ENCODE measurements at regions not wholly inside any gene's neighbourhood (a gene's known extent, or its start where the extent isn't known, plus 50 kb on each side); places are given as distances from the start of the nearest gene placed in this dataset.
"Not testable (repeated sequence)": the region's sequence is repeated elsewhere in the genome, so short reads cannot be mapped to it uniquely, and the experiment has no call there.

DNA sequence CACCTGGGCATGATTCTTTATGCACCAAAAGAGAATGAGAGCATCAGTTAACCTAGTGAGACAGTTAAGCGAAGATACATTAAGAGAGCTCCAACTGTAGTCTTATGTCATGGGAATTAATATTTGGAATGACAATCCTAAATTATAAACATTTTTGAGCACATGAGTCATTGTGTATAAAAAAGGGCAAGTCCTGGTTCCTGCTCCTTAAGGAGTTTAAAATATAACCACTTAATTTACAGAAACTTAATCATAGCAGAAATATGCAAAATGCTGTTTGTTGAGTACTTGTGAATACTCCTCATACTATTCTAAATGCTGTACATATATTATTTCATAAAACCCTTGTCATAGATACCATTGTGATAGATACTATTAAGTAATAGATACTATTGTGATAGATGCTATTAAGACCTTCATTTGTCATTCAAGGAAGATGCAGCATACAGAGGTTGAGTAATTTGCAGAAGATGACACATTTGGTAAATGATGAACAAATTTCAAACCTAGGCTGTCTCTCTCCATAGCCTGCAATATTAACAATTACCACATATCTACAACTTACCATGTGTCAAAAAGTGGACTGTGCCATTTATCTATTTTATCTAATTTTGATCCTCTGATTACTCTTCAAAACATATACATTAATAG, 301.0 kb downstream of the TBC1D4 start:
- TF ChIP-seq, protein P1, sequence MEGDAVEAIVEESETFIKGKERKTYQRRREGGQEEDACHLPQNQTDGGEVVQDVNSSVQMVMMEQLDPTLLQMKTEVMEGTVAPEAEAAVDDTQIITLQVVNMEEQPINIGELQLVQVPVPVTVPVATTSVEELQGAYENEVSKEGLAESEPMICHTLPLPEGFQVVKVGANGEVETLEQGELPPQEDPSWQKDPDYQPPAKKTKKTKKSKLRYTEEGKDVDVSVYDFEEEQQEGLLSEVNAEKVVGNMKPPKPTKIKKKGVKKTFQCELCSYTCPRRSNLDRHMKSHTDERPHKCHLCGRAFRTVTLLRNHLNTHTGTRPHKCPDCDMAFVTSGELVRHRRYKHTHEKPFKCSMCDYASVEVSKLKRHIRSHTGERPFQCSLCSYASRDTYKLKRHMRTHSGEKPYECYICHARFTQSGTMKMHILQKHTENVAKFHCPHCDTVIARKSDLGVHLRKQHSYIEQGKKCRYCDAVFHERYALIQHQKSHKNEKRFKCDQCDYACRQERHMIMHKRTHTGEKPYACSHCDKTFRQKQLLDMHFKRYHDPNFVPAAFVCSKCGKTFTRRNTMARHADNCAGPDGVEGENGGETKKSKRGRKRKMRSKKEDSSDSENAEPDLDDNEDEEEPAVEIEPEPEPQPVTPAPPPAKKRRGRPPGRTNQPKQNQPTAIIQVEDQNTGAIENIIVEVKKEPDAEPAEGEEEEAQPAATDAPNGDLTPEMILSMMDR (IDR thresholded peaks at IDR 0.05; ENCODE audit: insufficient read depth, low read length), result no peak
- no peak overlapping the region for H3K4me3 ChIP-seq (ENCODE audit: low read depth, low read length)
- DNase-seq (ENCODE audit: low read depth), result peak; percentile 28

DNA sequence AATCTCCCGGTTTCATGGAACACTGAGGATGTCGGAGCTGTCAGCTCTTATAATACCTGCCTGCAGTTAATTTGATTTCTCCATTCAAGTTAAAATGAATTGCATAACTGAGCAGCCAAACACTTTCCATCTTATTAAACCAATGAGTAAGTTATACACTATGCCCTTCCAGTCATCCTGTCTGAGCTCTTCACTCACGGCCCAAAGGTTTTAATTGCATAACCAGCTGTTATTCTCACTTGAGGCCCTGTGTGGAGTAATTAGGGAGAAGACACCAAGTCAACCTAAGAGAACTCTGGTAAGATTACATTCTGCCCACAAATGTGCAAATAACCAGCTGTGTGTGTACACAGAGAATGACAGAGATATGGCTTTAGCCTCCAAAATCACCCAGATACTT, 303.5 kb downstream of the TBC1D4 start:
- no peak overlapping the region for H3K4me3 ChIP-seq (ENCODE audit: low read depth, low read length)
- TF ChIP-seq, protein P1 (IDR thresholded peaks at IDR 0.05; ENCODE audit: insufficient read depth, low read length), result no peak
- no peak for DNase-seq (ENCODE audit: low read depth)

DNA sequence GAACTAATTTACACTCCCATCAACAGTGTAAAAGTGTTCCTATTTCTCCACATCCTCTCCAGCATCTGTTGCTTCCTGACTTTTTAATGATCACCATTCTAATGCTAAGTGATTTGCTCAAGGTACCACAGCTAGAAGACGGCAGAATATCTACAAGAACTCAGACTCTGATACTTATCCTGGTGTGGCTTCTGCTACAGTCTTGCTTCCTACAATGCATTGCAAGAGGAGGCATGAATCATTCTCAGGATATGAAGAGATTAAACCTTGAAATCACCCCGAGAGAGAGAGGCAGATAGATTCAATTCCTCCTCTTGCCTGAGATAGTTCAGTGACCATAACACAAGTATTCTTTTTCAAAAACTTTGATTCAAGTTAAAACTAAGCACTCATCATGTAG, 306.4 kb downstream of the TBC1D4 start:
- TF ChIP-seq, protein P1 (IDR thresholded peaks at IDR 0.05; ENCODE audit: insufficient read depth, low read length), result no peak
- no peak overlapping the region for H3K4me3 ChIP-seq (ENCODE audit: low read depth, low read length)
- DNase-seq (ENCODE audit: low read depth), result no peak

DNA sequence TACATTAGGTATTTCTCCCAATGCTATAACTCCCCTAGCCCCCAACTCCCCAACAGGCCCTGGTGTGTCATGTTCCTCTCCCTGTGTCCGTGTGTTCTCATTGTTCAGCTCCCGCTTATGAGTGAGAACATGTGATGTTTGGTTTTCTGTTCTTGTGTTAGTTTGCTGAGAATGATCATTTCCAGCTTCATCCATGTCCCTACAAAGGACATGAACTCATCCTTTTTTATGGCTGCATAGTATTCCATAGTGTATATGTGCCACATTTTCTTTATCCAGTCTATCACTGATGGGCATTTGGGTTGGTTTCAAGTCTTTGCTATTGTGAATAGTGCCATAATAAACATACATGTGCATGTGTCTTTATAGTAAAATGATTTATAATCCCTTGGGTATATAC, 306.9 kb downstream of the TBC1D4 start:
- H3K4me3 ChIP-seq (ENCODE audit: low read depth, low read length); DNase-seq (ENCODE audit: low read depth): not testable (repeated sequence)

DNA sequence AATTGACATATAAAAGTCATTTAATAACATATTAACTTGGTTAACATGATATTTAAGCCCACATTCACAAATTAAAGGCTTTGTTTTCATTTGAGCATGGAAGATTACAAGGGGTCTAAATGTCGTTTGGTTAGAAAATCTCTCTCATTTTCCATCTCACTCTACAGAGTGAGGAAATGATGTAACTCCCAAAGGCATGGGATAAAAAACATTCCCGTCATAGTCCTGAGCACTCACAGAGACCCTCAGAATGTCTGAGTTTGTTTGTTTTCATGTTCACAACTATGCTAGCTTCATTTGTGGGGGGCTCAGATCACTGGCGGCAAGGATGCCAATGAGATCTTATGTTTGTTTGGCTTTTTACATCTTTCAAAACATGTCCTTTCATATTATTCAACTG, 307.5 kb downstream of the TBC1D4 start:
- no peak overlapping the region for H3K4me3 ChIP-seq (ENCODE audit: low read depth, low read length)
- no peak for DNase-seq (ENCODE audit: low read depth)
- TF ChIP-seq, protein P1 (IDR thresholded peaks at IDR 0.05; ENCODE audit: insufficient read depth, low read length), result no peak

DNA sequence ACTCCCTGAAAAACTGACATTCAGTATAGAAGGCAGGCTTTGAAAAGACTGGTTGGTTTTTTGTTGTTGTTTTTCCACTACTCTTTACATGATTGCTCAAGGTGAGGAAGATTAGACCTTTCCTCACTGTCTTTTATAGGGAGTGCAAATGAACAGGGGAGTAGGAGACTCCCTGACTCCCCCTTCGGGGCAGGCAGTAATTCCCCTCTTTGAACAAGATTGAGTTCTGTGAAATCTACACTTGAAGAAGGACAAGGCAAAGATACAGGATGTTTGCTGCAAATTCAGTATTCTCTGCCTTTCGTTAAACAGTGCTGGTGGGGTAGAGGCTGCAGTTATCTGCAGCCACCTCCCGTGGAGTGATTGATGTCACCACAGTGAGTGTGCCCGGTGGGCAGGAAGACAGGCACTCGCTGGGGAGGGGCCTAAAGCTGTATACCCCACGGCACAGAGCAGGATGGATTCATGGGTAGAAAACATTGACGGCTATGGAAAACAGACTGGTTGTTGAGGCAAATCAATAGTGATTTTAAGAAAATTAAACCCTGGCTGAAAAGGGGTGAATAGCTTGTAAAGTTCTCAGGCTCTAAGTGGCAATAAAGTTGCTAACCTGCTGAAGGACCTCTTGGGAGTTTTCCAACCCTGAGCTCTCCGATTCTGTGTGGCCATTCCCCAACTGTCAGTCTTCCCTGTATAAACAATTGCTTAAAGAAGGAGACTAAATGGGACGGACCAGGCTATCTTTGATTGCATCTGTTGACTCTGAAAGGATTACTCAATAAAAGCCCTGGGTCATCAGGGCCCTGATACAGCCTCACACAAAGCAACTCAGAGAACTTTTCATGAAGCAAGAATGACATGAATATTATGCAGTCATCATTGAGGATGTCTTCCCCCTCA, 308.3 kb downstream of the TBC1D4 start:
- H3K4me3 ChIP-seq (ENCODE audit: low read depth, low read length), result no peak overlapping the region
- TF ChIP-seq, protein P1 (IDR thresholded peaks at IDR 0.05; ENCODE audit: insufficient read depth, low read length), result no peak
- no peak for DNase-seq (ENCODE audit: low read depth)

DNA sequence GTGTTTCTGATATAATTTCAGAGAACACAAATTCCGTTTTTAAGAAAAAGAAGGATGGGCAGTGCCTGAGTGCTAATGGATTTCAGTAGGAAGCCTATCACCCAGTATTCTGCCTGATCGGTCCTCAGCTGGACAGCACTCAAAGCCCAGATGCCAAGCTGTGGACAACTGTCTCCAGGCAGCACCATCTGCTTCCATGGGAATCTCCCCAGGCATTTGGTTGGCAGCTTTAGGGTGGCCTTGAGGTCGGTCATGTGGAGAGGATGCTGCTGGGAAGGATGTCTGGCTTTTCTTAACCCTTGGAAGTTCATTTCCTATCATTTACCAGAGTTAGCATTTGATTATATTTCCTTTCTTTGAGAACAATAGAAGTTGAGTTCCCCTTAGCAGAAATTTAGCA, 311.7 kb downstream of the TBC1D4 start:
- no peak overlapping the region for H3K4me3 ChIP-seq (ENCODE audit: low read depth, low read length)
- TF ChIP-seq, protein P1 (IDR thresholded peaks at IDR 0.05; ENCODE audit: insufficient read depth, low read length), result no peak
- DNase-seq (ENCODE audit: low read depth), result no peak
